B cell (primary cell): ENCODE measurements at regions not wholly inside any gene's neighbourhood (a gene's known extent, or its start where the extent isn't known, plus 50 kb on each side); places are given as distances from the start of the nearest gene placed in this dataset.

Experiments
- CTCF ChIP-seq: fragments of 200-600 bp; IDR thresholded peaks from one replicate; pipeline ENCODE4 v1.8.0; 2022; ENCODE audit warnings: antibody characterized with exemption, mild to moderate bottlenecking
- EZH2 ChIP-seq: IDR thresholded peaks from 2 replicates; pipeline ENCODE4 v1.6.1; 2012; ENCODE audit warnings: borderline replicate concordance, low read depth, mild to moderate bottlenecking, moderate library complexity, low read length; ENCODE audit not compliant: insufficient read depth, poor library complexity, severe bottlenecking

GRCh38 chr13:109622006-109622405, 164.4 kb downstream of the IRS2 start:
- TF ChIP-seq CTCF (no peak), EZH2 (no peak)
